Stimulated activated CD4-positive, alpha-beta T cell treated with anti-CD3 and anti-CD28 coated beads, TNF-alpha, amount 100 ng/mL, for 48 hours (primary cell): ENCODE measurements at regions not wholly inside any gene's neighbourhood (a gene's known extent, or its start where the extent isn't known, plus 50 kb on each side); places are given as distances from the start of the nearest gene placed in this dataset.

Experiments used
- DNase-seq, 3 donors: peaks; one replicate each; pipeline ENCODE4 v3.0.0-alpha.2; 2020; ENCODE audit warnings: low read depth in 3 of 3

- no peak for DNase-seq
Observed at GRCh38 chr11:134517115-134517514, 105.1 kb upstream of the B3GAT1 start.

DNA sequence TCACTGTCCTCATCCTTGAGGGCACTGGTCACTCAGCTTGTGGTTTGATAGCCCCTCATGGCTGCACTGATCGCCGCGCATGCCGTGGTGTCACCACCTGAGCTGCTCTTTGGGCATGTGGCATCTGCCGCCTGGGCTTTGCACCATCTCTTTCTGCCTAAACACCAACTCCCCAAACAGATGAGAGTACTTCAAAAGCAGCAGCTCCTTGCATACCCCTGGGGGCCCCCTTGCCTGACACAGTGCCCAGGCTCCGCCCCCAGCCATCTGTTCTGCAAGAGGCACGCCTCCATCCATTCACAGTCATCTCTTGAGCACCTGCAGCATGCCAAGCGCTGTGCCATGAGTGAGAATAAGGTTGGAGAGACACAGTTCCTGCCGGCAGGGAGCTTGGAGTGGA is 104.5 kb upstream of the B3GAT1 start:
- no peak for DNase-seq

DNA sequence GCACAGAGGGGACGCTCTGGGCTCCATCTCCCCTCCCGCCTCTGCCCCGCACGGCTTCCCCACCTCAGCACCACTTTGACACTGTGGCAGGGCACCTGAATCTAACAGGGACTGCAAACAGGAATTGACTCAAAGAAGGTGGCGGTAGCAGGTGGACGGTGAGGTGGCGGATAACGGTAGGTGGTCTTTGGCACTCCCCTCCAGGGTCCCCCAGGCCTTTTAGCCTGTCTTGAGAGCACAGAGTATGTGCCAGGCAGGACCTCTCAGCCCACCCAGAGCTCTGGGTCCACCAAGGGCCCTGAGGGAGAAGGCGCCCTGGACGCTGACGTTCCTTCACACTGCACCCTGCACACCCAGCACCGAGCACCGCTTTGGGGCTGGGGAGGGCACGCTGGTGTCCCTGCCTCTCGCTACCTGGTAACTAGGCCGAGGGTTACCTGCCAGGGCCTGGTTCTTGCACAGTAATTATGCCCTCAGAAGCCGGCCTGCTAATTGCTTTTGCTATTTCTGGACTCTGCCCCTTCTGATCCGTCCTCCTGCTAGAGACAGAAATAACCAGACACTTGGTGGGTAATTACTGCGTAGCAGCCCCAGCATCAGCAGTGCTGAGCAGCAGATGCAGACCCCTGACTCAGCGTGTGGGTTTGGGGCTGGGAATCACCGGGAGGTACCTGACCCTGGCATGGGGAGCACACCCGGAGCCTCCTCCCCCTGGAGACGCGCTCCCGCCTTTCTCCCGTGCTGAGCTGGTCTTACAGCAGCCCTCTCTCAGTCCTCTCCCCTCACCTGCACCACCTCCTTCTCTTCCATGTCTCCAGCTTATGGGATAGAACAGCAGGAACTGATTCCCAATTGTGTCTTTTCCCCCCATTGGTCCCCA is 103.3 kb upstream of the B3GAT1 start:
- no peak for DNase-seq

DNA sequence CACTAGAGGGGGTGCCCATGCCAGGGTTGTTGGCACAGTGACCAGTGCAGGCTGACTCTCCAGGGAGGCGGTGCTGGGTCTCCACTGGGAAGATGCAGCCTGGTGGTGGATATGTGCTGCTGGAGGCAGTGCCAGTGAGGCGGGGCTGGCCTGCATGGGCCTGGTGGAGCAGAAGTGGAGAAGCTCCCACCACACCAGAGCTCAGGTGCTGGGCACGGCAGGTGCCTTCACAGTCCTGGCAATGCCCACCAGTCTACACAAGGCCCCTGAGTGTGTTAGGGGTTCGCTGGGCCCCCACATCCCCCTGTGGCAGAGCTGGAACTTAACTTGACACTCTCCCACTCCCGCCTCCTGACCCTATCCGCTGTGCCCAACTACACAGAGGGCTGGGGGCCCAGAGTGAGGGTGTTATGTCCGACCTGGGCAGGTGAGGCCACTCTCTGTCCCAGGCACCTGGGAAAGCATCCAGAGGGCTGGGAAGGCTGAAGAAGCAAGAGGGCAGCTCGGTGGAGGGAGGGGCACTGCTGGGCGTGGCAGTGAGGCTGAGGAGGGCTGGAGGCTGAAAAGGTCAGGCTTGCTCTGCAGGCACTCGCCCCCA is 102.4 kb upstream of the B3GAT1 start:
- no peak for DNase-seq

DNA sequence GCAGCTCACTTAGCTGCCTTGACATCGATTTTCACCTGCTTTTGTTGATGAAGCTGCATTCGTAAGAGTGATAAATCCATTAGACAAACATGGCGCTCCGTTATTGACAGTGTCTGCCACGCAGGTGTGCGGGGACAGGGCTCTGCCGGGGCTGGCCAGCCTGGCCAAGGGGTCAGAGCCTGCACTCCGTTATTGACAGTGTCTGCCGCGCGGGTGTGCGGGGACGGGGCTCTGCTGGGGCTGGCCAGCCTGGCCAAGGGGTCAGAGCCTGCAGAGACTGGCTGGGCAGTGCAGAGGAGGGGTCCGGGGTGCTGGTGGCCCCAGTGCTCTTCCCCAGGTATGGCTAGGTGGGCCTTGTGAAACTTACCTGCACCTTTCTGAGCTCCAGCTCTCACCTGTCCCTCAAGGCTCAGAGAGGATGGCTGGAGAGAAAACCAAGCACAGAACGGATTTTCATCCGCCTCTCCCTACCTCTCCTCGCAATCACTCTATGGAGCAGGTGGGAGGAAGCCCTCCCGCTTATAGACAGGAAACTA is 101.6 kb upstream of the B3GAT1 start:
- DNase-seq, result no peak

DNA sequence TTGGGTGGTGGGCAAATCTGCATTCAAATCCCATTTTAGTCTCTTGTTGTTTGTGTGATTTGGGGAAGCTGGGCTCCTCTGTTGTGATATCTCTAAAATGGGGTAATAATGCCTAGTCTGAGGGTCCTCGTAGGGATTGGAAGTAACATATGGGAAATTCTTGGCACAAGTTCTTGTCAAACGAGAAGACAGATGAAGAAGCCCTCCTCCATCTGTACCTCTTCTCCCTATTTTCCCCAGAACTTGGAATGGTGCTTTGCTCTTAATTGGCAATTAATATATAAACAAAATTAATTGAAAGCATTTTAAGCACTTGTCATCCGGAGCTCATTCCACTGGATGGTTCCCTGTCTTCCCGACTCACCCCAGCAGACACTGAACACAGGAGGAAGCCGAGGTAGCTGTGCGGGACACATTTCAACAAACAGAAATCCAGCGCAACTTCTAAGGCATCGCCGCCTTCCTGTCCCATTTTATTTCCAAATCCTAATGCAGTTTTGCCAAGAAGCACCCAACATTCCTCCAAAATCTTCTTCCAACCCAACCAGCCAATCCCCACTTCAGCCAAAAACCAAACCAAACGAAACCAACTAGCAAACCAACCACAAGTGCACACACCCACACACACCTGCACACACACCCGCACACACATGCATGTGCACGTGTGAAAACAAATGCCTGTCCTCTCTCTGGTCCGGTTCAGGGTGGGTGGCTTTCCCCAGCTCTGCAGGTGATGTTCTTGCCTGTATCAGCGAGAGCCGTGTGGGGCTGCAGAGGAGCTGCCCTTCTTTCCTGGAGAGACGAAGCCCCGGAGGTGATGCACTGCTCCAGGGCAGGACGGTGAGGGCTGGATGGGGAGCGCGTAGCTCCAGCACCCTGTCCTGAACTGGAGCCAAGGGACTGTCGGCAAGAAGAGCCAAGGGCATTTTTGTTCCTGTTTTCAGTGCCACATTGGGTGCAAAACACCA is 100.8 kb upstream of the B3GAT1 start:
- no peak for DNase-seq

- DNase-seq, result no peak
Observed at GRCh38 chr11:134512061-134512460, 100.0 kb upstream of the B3GAT1 start.

DNA sequence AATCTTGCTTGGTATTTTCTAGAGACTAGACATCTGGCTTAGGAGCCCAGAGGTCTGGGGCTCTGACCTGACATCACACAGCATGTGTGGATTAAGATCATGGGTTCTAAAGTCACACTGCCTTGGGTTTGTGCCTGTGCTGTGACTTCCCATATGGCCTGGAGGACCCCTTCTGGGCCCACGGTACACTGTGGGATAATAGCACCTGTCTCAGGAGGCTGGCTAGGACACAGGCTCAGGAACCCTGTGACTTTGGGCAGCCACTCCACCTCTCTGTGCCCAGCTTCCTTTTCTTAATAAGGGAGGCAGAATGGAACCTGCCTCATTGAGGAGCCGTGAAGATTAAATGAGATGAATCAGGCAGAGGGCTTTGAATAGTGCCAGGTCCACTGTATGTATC is 99.2 kb upstream of the B3GAT1 start:
- DNase-seq, result no peak

DNA sequence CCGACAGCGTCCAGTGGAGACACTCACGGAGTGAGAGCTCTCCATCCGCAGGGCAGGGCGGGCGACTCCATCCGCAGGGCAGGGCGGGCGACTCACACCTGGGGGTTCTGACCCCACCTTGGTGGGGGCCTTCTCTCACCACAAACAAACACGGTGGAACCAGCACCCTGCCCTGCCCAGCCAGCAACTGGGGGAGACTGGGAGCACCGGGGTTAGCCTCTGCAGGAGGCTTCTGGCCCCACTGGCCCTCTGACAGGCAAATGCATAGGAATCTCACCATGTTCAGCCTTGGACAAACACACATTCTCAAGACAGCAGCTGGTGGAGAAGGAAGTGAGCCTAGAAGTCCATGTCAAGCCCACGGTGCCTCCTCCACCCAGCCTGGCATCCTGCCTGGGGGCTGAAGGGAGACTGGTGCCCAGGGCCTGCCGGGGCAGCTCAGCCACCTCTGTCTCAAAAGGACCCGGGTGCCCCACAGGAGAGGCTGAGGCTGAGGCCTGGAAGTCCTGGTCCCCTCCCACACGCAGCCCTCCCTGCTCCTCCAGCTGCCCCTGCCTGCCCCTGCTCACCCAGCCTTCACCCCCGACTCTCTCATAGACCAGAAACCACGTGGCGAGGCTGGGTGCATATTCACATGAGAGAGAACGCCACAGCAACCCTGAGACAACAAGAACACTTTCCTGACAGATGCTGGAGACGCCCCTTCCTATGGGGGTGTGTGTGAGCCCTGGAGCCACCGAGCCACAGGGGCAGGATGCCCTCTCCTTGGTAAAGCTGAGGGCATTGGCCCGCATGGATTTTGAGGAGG is 98.4 kb upstream of the B3GAT1 start:
- DNase-seq, result no peak

DNA sequence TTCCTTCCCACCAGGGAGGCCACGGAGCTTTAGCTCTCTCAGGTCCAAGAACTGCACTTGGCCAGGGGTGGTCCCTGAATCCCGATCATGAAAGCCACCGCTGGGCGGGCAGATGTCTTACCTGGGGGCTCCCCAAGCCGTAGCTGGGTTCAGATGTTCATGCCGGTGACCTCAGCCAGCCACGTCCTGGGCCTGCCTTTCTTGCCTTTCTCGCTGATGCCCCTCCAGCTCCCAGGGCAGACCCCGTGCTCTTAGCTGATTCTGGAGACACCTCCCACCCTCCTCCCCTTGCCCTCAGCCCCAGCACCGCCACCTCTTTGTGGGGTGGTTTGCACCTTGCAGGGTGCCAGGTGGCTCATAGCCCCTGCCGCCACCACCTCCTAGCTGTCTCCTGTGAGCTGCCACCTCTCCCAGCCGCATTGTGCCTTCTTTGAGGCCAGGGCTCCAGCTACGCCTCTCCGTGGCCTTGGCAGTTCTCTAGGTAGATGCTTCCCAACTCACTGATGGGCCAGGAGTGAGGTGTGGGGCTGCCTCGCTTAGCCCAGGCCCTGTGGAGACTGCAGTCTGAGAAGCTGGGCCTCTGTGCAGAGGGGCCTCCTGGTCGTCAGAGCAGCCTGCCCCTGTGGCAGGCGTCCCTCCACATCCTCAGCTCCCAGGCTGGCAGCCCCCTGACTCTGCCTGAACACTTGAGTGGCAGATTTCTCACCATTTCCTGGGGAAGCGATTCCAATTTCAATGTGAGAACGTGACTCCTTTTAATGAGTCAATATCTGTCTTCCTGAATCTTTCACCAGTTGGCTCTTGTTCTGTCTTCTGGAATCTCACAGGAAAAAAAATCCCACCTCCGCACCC is 97.6 kb upstream of the B3GAT1 start:
- DNase-seq, result no peak

GRCh38 chr11:134508219-134508990 is 96.4 kb upstream of the B3GAT1 start:
- DNase-seq, result no peak

- no peak for DNase-seq
Observed at GRCh38 chr11:134506046-134506445, 94.0 kb upstream of the B3GAT1 start.

- no peak for DNase-seq
Observed at GRCh38 chr11:134505125-134505524, 93.1 kb upstream of the B3GAT1 start.

- DNase-seq, result no peak
Observed at GRCh38 chr11:134504146-134504905, 92.3 kb upstream of the B3GAT1 start.

DNA sequence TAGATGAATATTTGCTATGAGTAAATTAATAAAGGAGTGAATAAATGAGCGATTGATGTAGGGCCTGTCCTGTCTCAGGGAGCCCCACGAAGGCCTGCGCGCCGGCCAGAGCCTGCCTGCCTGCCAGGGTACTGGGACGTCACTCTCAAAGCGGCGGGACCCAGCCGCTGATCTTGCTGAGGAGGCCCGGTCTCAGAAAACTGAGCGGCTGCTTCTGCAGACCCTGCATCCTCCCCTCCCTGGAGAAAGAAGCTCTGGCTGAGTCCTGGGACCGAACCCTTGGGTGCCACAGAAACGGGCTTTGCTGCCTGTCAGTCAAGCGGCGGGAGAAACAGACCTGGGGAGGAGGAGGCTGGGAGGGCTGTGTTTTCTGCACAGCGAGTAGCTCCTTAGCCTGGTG is 91.6 kb upstream of the B3GAT1 start:
- no peak for DNase-seq

DNA sequence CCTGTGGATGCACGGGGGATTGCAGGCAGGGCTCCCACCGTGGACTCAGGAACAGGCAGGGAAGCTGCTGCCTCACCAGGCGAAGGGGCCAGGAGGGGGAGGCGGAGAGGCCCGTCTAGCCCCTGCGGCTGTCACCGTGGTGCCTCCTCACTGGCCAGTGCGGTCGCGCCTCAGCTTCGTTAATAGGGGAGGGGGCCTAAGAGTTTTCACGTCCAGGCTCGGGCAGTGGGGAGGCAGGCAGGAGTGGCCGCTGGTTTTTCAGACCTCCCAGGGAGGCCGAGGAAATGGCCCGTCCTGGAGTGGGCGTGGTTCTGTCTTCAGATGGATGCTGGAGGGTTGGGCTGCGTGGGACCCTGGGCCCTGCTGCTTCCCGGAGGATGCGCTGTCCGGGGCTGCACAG is 91.1 kb upstream of the B3GAT1 start:
- no peak for DNase-seq

DNA sequence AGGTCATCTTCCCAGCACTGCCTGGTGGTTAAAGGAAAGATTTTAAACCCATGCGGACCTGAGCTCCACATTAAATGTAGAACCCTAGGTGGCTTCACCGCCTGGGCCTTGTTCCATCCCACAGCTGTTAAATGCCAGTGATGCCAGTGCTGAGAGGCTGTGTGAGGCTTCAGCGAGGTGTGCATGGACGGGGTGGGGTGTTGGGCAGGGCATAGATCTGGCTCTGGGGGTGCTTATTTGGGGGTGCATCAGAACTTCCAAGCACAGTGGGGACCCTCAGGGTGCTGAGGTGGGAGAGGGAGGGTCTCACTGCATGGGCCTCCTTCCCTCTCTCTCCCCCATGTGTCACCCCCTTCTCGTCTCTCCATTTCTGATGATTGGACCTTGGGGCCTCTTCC is 90.1 kb upstream of the B3GAT1 start:
- DNase-seq, result no peak

GRCh38 chr11:134501406-134502152 is 89.5 kb upstream of the B3GAT1 start:
- DNase-seq, result no peak
